CD4-positive, CD25-positive, alpha-beta regulatory T cell (primary cell): ENCODE measurements at regions not wholly inside any gene's neighbourhood (a gene's known extent, or its start where the extent isn't known, plus 50 kb on each side); places are given as distances from the start of the nearest gene placed in this dataset.
A peak's percentile ranks its signal among the peaks of the same experiment; 100 is the strongest.
"Not testable (repeated sequence)": the region's sequence is repeated elsewhere in the genome, so short reads cannot be mapped to it uniquely, and the experiment has no call there.

Experiments
- ATAC-seq, 2 donors: fragments of 150-1000 bp; cut with Tn5 transposase; one replicate each; pipeline ENCODE4 v1.10.0; 2021; ENCODE audit warnings: low read depth in 2 of 2, moderate number of reproducible peaks in 2 of 2, moderate library complexity in 1 of 2
- DNase-seq, 3 donors: peaks; one replicate each; pipeline versions ENCODE4 v3.0.0 to v3.0.0-alpha.2; 2012 to 2022; ENCODE audit warnings: mixed read lengths in 1 of 3
- H3K27ac ChIP-seq: one replicate; pipeline ENCODE4 v1.7.0; 2013; ENCODE audit warnings: mild to moderate bottlenecking, low read length; ENCODE audit not compliant: insufficient read depth, poor library complexity, severe bottlenecking
- H3K27me3 ChIP-seq: one replicate; pipeline ENCODE4 v1.7.0; 2013; ENCODE audit warnings: low read length; ENCODE audit not compliant: control insufficient read depth, insufficient read depth
- H3K36me3 ChIP-seq: one replicate; pipeline ENCODE4 v1.7.0; 2013; ENCODE audit warnings: mild to moderate bottlenecking, low read length, moderate library complexity; ENCODE audit not compliant: control insufficient read depth, insufficient read depth
- H3K4me1 ChIP-seq: 2 replicates; pipeline ENCODE4 v1.7.0; 2013; ENCODE audit warnings: mild to moderate bottlenecking, low read length; ENCODE audit not compliant: insufficient read depth, control insufficient read depth, poor library complexity, severe bottlenecking
- H3K4me3 ChIP-seq: one replicate; pipeline ENCODE4 v1.7.0; 2013; ENCODE audit warnings: low read depth, mild to moderate bottlenecking, low read length, moderate library complexity
- H3K9me3 ChIP-seq, 2 experiments: 1 replicate in 1 of 2; 2 replicates in 1 of 2; pipeline ENCODE4 v1.7.0; 2013; ENCODE audit warnings: low read length in 2 of 2, mild to moderate bottlenecking in 1 of 2, moderate library complexity in 1 of 2; ENCODE audit not compliant: control insufficient read depth in 2 of 2
- H3K27ac Mint-ChIP-seq, 3 donors: one replicate each; pipeline ENCODE4 v1.8.0; 2020 to 2022; ENCODE audit warnings: mild to moderate bottlenecking in 3 of 3, mixed read lengths in 3 of 3, moderate library complexity in 2 of 3
- H3K27me3 Mint-ChIP-seq: one replicate; pipeline ENCODE4 v1.8.0; 2022; ENCODE audit warnings: mild to moderate bottlenecking, mixed read lengths
- H3K36me3 Mint-ChIP-seq: one replicate; pipeline ENCODE4 v1.8.0; 2020; ENCODE audit warnings: mixed read lengths
- H3K4me1 Mint-ChIP-seq, 4 donors: one replicate each; pipeline ENCODE4 v1.8.0; 2020 to 2022; ENCODE audit warnings: mixed read lengths in 4 of 4, mild to moderate bottlenecking in 1 of 4
- H3K4me3 Mint-ChIP-seq, 4 donors: one replicate each; pipeline ENCODE4 v1.8.0; 2020 to 2022; ENCODE audit warnings: mild to moderate bottlenecking in 4 of 4, mixed read lengths in 4 of 4, moderate library complexity in 3 of 4
- H3K9me3 Mint-ChIP-seq, 7 donors: one replicate each; pipeline ENCODE4 v1.8.0; 2020 to 2022; ENCODE audit warnings: mixed read lengths in 7 of 7, mild to moderate bottlenecking in 3 of 7, moderate library complexity in 2 of 7

DNA sequence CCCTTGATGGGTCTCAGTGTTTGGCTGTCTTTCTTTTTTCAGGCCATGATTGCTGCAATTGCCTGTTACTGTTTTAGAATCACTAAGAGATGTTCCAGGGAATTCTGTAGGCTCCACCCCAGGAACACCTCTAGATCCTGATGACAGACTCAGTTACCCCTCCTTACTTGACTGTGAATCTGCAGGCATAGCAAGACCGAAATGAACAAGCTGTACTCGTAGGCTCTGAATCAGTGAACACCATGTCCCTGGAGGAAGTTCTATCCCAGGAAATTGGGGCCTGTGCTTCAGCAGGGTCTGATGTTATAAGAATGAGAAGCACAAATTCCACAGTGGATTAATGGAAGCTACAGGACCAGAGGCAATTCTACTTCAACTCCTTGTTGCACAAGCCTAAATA lies 148.6 kb downstream of the COPS8 start:
- H3K4me3 ChIP-seq: no peak overlapping the region
- H3K36me3 ChIP-seq: no peaks in the 10 kb centered on the region
- peaks cover 4% of the 10 kb centered on the region for H3K27me3 ChIP-seq
- Mint-ChIP-seq H3K36me3 (no peaks in the 10 kb centered on the region), H3K4me3 (no peak overlapping the region), H3K27ac (no peak overlapping the region), H3K4me1 (no peaks in the 10 kb centered on the region), H3K27me3 (peaks cover 4% of the 10 kb centered on the region), H3K9me3 (peaks cover 0 to 6% (median 0%) of the 10 kb centered on the region in 7 donors)
- H3K27ac ChIP-seq: no peak overlapping the region
- no peaks in the 10 kb centered on the region for H3K9me3 ChIP-seq
- DNase-seq (no peak), ATAC-seq (no peak)
- no peaks in the 10 kb centered on the region for H3K4me1 ChIP-seq

- Histone ChIP-seq H3K9me3 (peaks cover 2 to 4% of the 10 kb centered on the region in 2 experiments), H3K4me1 (no peaks in the 10 kb centered on the region), H3K36me3 (no peaks in the 10 kb centered on the region), H3K4me3 (no peak overlapping the region), H3K27me3 (peaks cover 4% of the 10 kb centered on the region), H3K27ac (no peak overlapping the region)
- ATAC-seq (no peak), DNase-seq (no peak)
- H3K9me3 Mint-ChIP-seq: peaks cover 0 to 7% (median under 1%) of the 10 kb centered on the region in 7 donors
- no peaks in the 10 kb centered on the region for H3K4me1 Mint-ChIP-seq
- H3K27me3 Mint-ChIP-seq: peaks cover 4% of the 10 kb centered on the region
- no peak overlapping the region for H3K4me3 Mint-ChIP-seq
- H3K27ac Mint-ChIP-seq: no peak overlapping the region
- no peaks in the 10 kb centered on the region for H3K36me3 Mint-ChIP-seq
Observed at GRCh38 chr2:237235383-237236095, 149.8 kb downstream of the COPS8 start.

DNA sequence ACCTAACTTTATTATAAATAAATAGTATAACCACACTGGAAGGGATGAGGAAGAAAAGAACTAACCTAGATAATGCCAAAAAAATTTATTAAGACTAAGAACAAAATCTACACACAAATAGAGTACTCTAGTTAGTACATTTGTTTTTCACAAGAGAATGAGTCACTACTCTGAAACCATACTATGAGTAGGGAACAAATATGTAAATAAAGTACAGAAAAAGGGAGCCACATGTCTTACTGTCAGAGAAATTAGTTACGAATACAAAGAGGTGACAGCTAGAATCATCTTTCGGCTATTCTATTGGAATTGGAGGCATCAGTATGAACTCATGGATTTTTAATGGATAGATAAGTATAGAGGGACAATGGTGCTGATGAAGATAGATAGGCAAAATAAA lies 150.5 kb downstream of the COPS8 start:
- H3K27ac Mint-ChIP-seq: no peak overlapping the region
- H3K9me3 Mint-ChIP-seq: peaks cover 0 to 7% (median 3%) of the 10 kb centered on the region in 7 donors
- no peak overlapping the region for H3K4me3 ChIP-seq
- no peaks in the 10 kb centered on the region for H3K36me3 Mint-ChIP-seq
- H3K9me3 ChIP-seq: peaks cover 2 to 4% of the 10 kb centered on the region in 2 experiments
- no peak for ATAC-seq
- no peaks in the 10 kb centered on the region for H3K4me1 Mint-ChIP-seq
- H3K4me1 ChIP-seq: no peaks in the 10 kb centered on the region
- H3K36me3 ChIP-seq: no peaks in the 10 kb centered on the region
- no peak overlapping the region for H3K27ac ChIP-seq
- H3K27me3 Mint-ChIP-seq: peaks cover 4% of the 10 kb centered on the region
- no peak overlapping the region for H3K4me3 Mint-ChIP-seq
- no peak for DNase-seq
- peaks cover 4% of the 10 kb centered on the region for H3K27me3 ChIP-seq

GRCh38 chr2:237238249-237238648 lies 152.6 kb downstream of the COPS8 start:
- no peak overlapping the region for H3K4me3 Mint-ChIP-seq
- ATAC-seq: no peak
- Histone ChIP-seq H3K9me3 (peaks cover 8 to 9% of the 10 kb centered on the region in 2 experiments), H3K36me3 (no peaks in the 10 kb centered on the region), H3K27ac (no peak overlapping the region), H3K4me3 (no peak overlapping the region), H3K4me1 (no peaks in the 10 kb centered on the region), H3K27me3 (peaks cover 4% of the 10 kb centered on the region)
- DNase-seq: no peak
- no peak overlapping the region for H3K27ac Mint-ChIP-seq
- H3K27me3 Mint-ChIP-seq: peaks cover 3% of the 10 kb centered on the region
- H3K36me3 Mint-ChIP-seq: no peaks in the 10 kb centered on the region
- no peaks in the 10 kb centered on the region for H3K4me1 Mint-ChIP-seq
- peaks cover 2 to 11% (median 3%) of the 10 kb centered on the region in 7 donors for H3K9me3 Mint-ChIP-seq

- H3K27me3 ChIP-seq: peaks cover 6% of the 10 kb centered on the region
- peaks cover 2 to 13% (median 5%) of the 10 kb centered on the region in 7 donors for H3K9me3 Mint-ChIP-seq
- H3K36me3 ChIP-seq: no peaks in the 10 kb centered on the region
- no peak overlapping the region for H3K27ac Mint-ChIP-seq
- H3K4me1 ChIP-seq: no peaks in the 10 kb centered on the region
- peaks cover 4% of the 10 kb centered on the region for H3K27me3 Mint-ChIP-seq
- no peak overlapping the region for H3K4me3 ChIP-seq
- no peak overlapping the region for H3K4me3 Mint-ChIP-seq
- no peaks in the 10 kb centered on the region for H3K36me3 Mint-ChIP-seq
- ATAC-seq (no peak), DNase-seq (no peak)
- no peak overlapping the region for H3K27ac ChIP-seq
- H3K4me1 Mint-ChIP-seq: no peaks in the 10 kb centered on the region
- H3K9me3 ChIP-seq: peaks cover 8 to 9% of the 10 kb centered on the region in 2 experiments
Observed at GRCh38 chr2:237240252-237240651, 154.6 kb downstream of the COPS8 start.

DNA sequence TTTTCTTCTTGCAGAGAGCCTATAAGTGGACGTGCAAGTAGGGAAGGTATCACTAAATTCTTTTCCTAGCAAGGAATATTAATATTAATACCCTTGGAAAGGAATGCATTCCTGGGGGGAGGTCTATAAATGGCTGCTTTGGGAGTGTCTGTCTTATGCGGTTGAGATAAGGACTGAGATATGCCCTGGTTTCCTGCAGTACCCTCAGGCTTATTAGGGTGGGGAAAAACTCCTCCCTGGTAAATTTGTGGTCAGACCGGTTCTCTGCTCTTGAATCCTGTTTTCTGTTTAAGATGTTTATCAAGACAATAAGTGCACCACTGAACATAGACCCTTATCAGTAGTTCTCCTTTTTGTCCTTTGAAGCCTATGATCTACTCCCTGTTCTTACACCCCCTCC lies 155.2 kb downstream of the COPS8 start:
- H3K4me1 ChIP-seq, H3K27ac Mint-ChIP-seq, H3K36me3 ChIP-seq, H3K36me3 Mint-ChIP-seq, ATAC-seq, H3K27ac ChIP-seq, H3K4me1 Mint-ChIP-seq, H3K27me3 Mint-ChIP-seq, H3K27me3 ChIP-seq, H3K9me3 ChIP-seq, H3K4me3 ChIP-seq, DNase-seq: not testable (repeated sequence)
- peaks cover 2 to 13% (median 6%) of the 10 kb centered on the region in 7 donors for H3K9me3 Mint-ChIP-seq
- peak overlapping the region in 1 of 4 donors; percentile 44 for H3K4me3 Mint-ChIP-seq

- Mint-ChIP-seq H3K27ac (no peak overlapping the region), H3K9me3 (peaks cover 0 to 13% (median 6%) of the 10 kb centered on the region in 7 donors), H3K36me3 (no peaks in the 10 kb centered on the region), H3K4me3 (no peak overlapping the region), H3K4me1 (no peaks in the 10 kb centered on the region), H3K27me3 (peaks cover 4% of the 10 kb centered on the region)
- Histone ChIP-seq H3K9me3 (peaks cover 8 to 9% of the 10 kb centered on the region in 2 experiments), H3K27me3 (peaks cover 11% of the 10 kb centered on the region), H3K4me3 (no peak overlapping the region), H3K4me1 (no peaks in the 10 kb centered on the region), H3K27ac (no peak overlapping the region), H3K36me3 (no peaks in the 10 kb centered on the region)
- ATAC-seq (no peak), DNase-seq (no peak)
Observed at GRCh38 chr2:237242091-237242536, 156.4 kb downstream of the COPS8 start.

GRCh38 chr2:237243487-237243886 lies 157.8 kb downstream of the COPS8 start:
- Mint-ChIP-seq H3K27me3 (peaks cover 4% of the 10 kb centered on the region), H3K36me3 (no peaks in the 10 kb centered on the region), H3K4me1 (no peaks in the 10 kb centered on the region), H3K4me3 (no peak overlapping the region), H3K27ac (no peak overlapping the region), H3K9me3 (peaks cover 0 to 13% (median 6%) of the 10 kb centered on the region in 7 donors)
- peaks cover 7% of the 10 kb centered on the region for H3K27me3 ChIP-seq
- no peak overlapping the region for H3K4me3 ChIP-seq
- no peak for DNase-seq
- ATAC-seq: no peak
- no peak overlapping the region for H3K27ac ChIP-seq
- peaks cover 8 to 9% of the 10 kb centered on the region in 2 experiments for H3K9me3 ChIP-seq
- no peaks in the 10 kb centered on the region for H3K36me3 ChIP-seq
- no peaks in the 10 kb centered on the region for H3K4me1 ChIP-seq
